GM12872 (cell line): ENCODE measurements at regions not wholly inside any gene's neighbourhood (a gene's known extent, or its start where the extent isn't known, plus 50 kb on each side); places are given as distances from the start of the nearest gene placed in this dataset.

ENCODE experiments used
- CTCF ChIP-seq: IDR thresholded peaks from 3 replicates; pipeline ENCODE4 v1.5.1; 2011; ENCODE audit warnings: low read depth, mild to moderate bottlenecking, low read length, moderate library complexity; ENCODE audit not compliant: insufficient read depth

GRCh38 chr3:101945980-101946379, 96.7 kb downstream of the NFKBIZ start:
- TF ChIP-seq CTCF: no peak

- TF ChIP-seq CTCF: no peak
Measured at GRCh38 chr3:101946906-101947305, 97.6 kb downstream of the NFKBIZ start.

- no peak for TF ChIP-seq CTCF
Measured at GRCh38 chr3:101950510-101950909, 101.2 kb downstream of the NFKBIZ start.

GRCh38 chr3:101950985-101951733, 101.8 kb downstream of the NFKBIZ start:
- no peak for TF ChIP-seq CTCF

- no peak for TF ChIP-seq CTCF
Measured at GRCh38 chr3:101954361-101954760, 105.0 kb downstream of the NFKBIZ start.

- TF ChIP-seq CTCF: no peak
Measured at GRCh38 chr3:101954936-101955335, 105.6 kb downstream of the NFKBIZ start.

- no peak for TF ChIP-seq CTCF
Measured at GRCh38 chr3:101962055-101962454, 112.7 kb downstream of the NFKBIZ start.

- no peak for TF ChIP-seq CTCF
Measured at GRCh38 chr3:101963902-101964362, 114.6 kb downstream of the NFKBIZ start.
